Activated CD8-positive, alpha-beta T cell treated with anti-CD3 and anti-CD28 coated beads for 36 hours (primary cell): ENCODE measurements at regions not wholly inside any gene's neighbourhood (a gene's known extent, or its start where the extent isn't known, plus 50 kb on each side); places are given as distances from the start of the nearest gene placed in this dataset.

Experiments used
- ATAC-seq: fragments of 200-7000 bp; cut with Tn5 transposase; one replicate; pipeline ENCODE4 v1.10.0; 2021; ENCODE audit warnings: mild to moderate bottlenecking, moderate library complexity
- CTCF ChIA-PET: fragments of 350-600 bp; sonication (Branson Sonifier 250); formaldehyde crosslinking; loops from one replicate; lab custom pipeline; 2021; ENCODE audit warnings: antibody characterized with exemption; lab: Charles Lee
- POLR2A ChIA-PET: fragments of 350-600 bp; sonication (Branson Sonifier 250); formaldehyde crosslinking; loops from one replicate; lab custom pipeline; 2021; ENCODE audit warnings: antibody characterized with exemption; lab: Charles Lee
- DNase-seq: peaks from one replicate; pipeline ENCODE4 v3.0.0-alpha.2; 2020
- H3K27ac Mint-ChIP-seq: one replicate; pipeline ENCODE4 v1.8.0; 2021; ENCODE audit warnings: mild to moderate bottlenecking, mixed read lengths
- H3K27me3 Mint-ChIP-seq: one replicate; pipeline ENCODE4 v1.8.0; 2021; ENCODE audit warnings: mixed read lengths
- H3K36me3 Mint-ChIP-seq: one replicate; pipeline ENCODE4 v1.8.0; 2021; ENCODE audit warnings: low read depth, mixed read lengths
- H3K4me1 Mint-ChIP-seq: one replicate; pipeline ENCODE4 v1.8.0; 2021; ENCODE audit warnings: low read depth, mixed read lengths
- H3K4me3 Mint-ChIP-seq: one replicate; pipeline ENCODE4 v1.8.0; 2021; ENCODE audit warnings: mild to moderate bottlenecking, moderate library complexity, mixed read lengths
- H3K9me3 Mint-ChIP-seq: one replicate; pipeline ENCODE4 v1.8.0; 2021; ENCODE audit warnings: mixed read lengths
- intact Hi-C: fragments of 100-400 bp; cut with micrococcal nuclease; formaldehyde crosslinking; loops from one replicate; pipeline ENCODE4 v1.10.0; 2022
- TF ChIP-seq, protein P1 (sequence below): fragments of 200-600 bp; IDR thresholded peaks from one replicate; pipeline ENCODE4 v1.8.0; 2022; ENCODE audit warnings: antibody characterized with exemption, mild to moderate bottlenecking

DNA sequence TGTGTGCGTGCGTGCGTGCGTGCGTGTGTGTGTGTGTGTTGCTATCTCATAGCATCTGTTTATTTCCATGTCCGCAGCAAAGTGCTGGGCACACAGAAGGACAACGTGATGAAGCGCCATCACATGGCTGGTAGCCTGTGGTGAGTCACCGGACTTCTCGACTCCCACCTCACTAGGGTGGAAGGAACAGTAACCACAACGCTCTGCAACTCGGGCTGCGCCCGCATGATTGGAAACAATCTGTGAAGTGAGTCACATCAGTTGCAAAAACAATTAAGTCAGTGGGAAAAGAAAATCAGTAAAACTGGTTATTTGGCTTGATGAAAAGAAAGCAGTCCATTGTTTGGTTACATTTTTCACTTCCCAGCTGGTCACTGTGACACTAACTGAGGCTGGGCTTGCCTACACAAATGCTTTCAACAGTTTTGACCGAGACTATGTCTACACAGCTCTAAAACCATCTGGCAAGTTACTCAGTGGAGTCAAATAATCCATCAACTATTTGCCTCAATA is 437.3 kb upstream of the CADM1 start:
- POLR2A ChIA-PET = no interaction called here
- ATAC-seq = no peak

DNA sequence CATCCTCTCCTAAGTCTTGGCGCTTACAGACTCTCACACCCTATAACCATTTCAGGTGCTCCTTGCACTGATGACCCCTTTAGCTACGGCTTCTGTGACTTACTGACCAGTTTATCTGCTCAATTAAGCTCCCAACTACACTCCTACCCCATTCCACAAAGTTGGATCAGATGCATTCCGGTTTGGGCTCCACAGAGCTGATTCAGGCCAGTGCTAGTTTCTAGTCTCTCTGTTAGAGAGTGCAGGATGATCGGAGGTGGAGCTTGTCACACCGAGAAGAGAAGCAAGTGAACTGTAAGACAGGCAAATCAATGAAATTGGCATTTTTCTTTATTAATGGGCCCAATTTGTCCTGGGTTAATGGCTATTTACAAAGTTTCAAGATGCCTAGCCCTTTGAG is 436.8 kb upstream of the CADM1 start:
- ChIA-PET POLR2A (no interaction called here), CTCF (no interaction called here)
- Mint-ChIP-seq H3K9me3 (no peaks in the 10 kb centered on the region), H3K4me1 (no peaks in the 10 kb centered on the region), H3K27ac (no peak overlapping the region), H3K27me3 (no peaks in the 10 kb centered on the region), H3K36me3 (no peaks in the 10 kb centered on the region), H3K4me3 (no peak overlapping the region)
- ATAC-seq (no peak), DNase-seq (no peak)
- TF ChIP-seq, protein P1, sequence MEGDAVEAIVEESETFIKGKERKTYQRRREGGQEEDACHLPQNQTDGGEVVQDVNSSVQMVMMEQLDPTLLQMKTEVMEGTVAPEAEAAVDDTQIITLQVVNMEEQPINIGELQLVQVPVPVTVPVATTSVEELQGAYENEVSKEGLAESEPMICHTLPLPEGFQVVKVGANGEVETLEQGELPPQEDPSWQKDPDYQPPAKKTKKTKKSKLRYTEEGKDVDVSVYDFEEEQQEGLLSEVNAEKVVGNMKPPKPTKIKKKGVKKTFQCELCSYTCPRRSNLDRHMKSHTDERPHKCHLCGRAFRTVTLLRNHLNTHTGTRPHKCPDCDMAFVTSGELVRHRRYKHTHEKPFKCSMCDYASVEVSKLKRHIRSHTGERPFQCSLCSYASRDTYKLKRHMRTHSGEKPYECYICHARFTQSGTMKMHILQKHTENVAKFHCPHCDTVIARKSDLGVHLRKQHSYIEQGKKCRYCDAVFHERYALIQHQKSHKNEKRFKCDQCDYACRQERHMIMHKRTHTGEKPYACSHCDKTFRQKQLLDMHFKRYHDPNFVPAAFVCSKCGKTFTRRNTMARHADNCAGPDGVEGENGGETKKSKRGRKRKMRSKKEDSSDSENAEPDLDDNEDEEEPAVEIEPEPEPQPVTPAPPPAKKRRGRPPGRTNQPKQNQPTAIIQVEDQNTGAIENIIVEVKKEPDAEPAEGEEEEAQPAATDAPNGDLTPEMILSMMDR = no peak
- intact Hi-C loops = no loop called here

More for the DNA sequence above, 437.3 kb upstream of the CADM1 start:
- Mint-ChIP-seq H3K9me3 (no peaks in the 10 kb centered on the region), H3K27ac (no peak overlapping the region), H3K4me3 (no peak overlapping the region), H3K27me3 (no peaks in the 10 kb centered on the region), H3K4me1 (no peaks in the 10 kb centered on the region), H3K36me3 (no peaks in the 10 kb centered on the region)
- peak; percentile 9 for DNase-seq
- CTCF ChIA-PET = no interaction called here
- intact Hi-C loops = no loop called here
- TF ChIP-seq, protein P1 = no peak

DNA sequence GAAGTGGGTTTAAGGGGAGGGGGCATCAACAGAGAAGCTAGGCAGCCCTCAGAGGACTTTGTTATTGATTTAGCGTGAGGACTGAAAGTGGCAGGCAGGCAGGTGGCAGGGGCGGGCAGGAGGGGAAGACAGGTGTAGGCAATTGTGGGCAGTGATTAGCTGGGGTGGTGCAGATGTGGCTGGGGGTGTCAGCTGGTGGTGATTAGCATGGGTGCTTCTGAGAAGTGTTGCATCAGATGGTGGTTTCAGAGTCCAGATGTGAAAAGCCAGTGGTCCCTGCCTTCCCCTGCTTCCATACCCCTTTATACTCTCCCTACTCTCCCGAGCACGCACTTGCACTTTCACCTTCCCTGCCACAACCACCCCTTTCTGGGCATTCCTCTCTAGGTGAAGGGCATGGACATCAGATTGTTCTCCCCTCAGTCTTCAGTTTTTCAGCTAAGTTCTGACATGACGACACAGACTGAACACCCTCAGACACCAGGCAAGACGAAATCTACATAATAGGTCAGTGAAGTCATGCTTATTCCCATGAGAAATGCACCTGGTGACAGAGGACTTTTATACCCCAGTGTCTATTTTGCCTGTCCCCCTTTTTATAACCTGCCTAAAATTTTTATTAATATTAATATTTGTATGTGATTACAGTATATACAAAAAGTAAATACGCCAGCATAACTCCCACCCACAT is 435.7 kb upstream of the CADM1 start:
- Mint-ChIP-seq H3K9me3 (no peaks in the 10 kb centered on the region), H3K27ac (no peak overlapping the region), H3K4me3 (no peak overlapping the region), H3K36me3 (no peaks in the 10 kb centered on the region), H3K27me3 (peaks cover 2% of the 10 kb centered on the region), H3K4me1 (no peaks in the 10 kb centered on the region)
- ATAC-seq (no peak), DNase-seq (no peak)
- TF ChIP-seq, protein P1 = no peak
- intact Hi-C loops = no loop called here
- POLR2A ChIA-PET = no interaction called here
- CTCF ChIA-PET = no interaction called here

DNA sequence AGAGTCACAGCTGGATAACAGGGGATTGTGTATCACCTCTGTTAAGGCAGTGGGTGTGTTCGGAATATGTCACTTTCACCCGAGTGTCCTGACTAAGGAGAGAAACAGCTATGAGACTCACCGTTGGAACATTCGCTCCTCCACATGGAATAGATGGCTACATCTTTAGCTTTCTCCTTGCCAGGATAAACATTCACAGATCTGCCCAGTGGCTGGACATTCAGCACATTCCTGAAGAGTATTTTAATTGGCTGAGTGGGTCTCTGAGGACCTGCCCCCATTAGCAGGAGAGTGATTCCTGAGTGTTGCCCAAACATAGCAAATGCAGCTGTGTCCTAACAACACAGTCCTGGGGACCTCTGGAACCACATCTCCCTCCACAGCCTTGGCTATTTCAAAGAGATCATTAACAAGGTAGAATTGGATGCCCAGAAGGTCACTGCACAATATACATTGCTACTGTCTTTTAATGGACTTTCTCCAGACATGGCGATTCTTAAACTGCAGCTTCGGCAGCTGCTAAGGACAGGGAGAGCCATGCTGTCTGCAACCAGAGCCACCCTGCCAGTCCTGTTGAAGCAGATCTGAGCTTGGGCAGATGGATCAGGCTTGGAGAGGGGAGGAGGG is 435.0 kb upstream of the CADM1 start:
- DNase-seq (no peak), ATAC-seq (no peak)
- intact Hi-C loops = no loop called here
- POLR2A ChIA-PET = no interaction called here
- no peak overlapping the region for H3K27ac Mint-ChIP-seq
- H3K4me3 Mint-ChIP-seq = no peak overlapping the region
- H3K4me1 Mint-ChIP-seq = no peaks in the 10 kb centered on the region
- H3K9me3 Mint-ChIP-seq = no peaks in the 10 kb centered on the region
- H3K36me3 Mint-ChIP-seq = no peaks in the 10 kb centered on the region
- TF ChIP-seq, protein P1 = no peak
- peaks cover 2% of the 10 kb centered on the region for H3K27me3 Mint-ChIP-seq
- CTCF ChIA-PET = no interaction called here

DNA sequence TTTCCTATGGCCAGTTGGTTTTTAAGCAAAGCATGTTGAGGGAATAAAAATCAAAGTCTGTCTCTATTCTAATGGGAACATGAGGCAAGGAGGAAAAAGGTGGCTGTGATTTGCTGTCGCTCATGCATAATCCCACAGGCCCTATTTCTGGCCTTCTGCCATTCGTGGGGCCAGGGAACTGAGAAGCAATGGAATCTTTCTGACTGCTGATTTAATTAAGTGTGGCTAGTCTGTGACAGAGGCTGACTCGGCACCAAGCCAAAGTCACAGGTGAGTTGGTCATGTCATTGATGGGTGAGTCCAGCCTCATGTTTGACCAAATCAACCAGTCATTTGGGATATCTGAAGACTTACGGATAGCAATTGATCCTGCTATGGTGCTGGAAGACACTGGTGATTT is 429.3 kb upstream of the CADM1 start:
- POLR2A ChIA-PET = no interaction called here
- no peak for DNase-seq
- intact Hi-C loops = no loop called here
- Mint-ChIP-seq H3K9me3 (no peaks in the 10 kb centered on the region), H3K4me1 (no peaks in the 10 kb centered on the region), H3K4me3 (no peak overlapping the region), H3K27ac (no peak overlapping the region), H3K36me3 (no peaks in the 10 kb centered on the region), H3K27me3 (peaks cover 2% of the 10 kb centered on the region)
- no peak for ATAC-seq
- CTCF ChIA-PET = no interaction called here
- TF ChIP-seq, protein P1 = no peak
